Stimulated activated CD4-positive, alpha-beta T cell treated with anti-CD3 and anti-CD28 coated beads, Interleukin-1b, Interleukin-23, amount 100 ng/mL, for 24 hours (primary cell): ENCODE measurements at regions not wholly inside any gene's neighbourhood (a gene's known extent, or its start where the extent isn't known, plus 50 kb on each side); places are given as distances from the start of the nearest gene placed in this dataset.
A peak's percentile ranks its signal among the peaks of the same experiment; 100 is the strongest.
"Not testable (repeated sequence)": the region's sequence is repeated elsewhere in the genome, so short reads cannot be mapped to it uniquely, and the experiment has no call there.

Experiments used
- DNase-seq, 4 experiments: peaks; one replicate each; pipeline ENCODE4 v3.0.0-alpha.2; 2020; ENCODE audit warnings: low read depth in 4 of 4, low spot score in 1 of 4

DNA sequence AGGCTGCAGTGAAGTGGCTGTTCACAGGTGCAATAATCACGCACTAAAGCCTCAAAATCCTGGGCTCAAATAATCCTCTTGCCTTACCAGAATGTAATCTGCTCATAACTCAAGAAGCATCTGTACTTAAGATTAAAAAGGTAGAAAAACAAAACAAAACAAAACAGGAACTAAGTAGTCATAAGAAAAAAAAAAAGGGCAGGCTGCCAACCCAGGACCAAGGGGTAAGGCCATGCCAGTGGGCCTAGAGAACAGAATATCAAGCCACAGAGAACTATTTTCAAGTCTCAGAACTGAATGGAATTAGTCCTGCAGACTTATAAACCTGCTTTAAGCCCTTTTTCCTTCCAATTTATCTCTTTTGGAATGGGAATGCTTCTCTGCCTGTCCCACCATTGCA, 64.8 kb upstream of the TBC1D3K start:
- no peak for DNase-seq

DNA sequence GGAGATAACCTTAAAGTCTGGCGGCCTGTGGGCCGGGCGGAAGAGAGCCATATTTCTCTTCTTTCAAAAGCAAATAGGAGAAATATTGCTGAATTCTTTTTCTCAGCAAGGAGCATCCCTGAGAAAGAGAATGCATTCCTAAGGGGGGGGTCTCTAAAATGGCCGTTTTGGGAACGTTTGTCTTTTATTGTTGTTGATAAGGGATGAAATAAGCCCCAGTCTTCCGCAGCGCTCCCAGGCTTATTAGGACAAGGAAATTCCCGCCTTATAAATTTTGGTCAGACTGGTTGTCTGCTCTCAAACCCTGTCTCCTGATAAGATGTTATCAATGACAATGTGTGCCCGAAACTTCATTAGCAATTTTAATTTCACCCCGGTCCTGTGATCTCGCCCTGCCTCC, 65.8 kb upstream of the TBC1D3K start:
- DNase-seq, result not testable (repeated sequence)

DNA sequence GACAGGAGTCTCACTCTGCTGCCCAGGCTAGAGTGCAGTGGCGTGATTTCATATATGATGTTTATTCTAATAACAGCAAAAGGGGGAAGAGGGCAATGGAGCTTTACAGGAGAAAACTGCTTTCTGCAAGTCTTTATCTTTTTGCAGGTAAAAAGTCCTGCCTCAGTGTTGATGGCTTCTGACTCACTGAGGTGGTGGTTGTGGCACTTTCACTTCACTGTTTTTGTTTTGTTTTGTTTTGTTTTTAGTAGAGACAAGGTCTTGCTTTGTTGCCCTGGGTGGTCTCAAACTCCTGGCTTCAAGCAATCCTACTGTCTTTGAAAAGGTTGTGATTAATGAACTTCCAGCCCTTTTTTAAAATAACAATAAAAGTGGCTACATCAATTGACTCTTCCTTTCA, 68.0 kb upstream of the TBC1D3K start:
- DNase-seq, result no peak

DNA sequence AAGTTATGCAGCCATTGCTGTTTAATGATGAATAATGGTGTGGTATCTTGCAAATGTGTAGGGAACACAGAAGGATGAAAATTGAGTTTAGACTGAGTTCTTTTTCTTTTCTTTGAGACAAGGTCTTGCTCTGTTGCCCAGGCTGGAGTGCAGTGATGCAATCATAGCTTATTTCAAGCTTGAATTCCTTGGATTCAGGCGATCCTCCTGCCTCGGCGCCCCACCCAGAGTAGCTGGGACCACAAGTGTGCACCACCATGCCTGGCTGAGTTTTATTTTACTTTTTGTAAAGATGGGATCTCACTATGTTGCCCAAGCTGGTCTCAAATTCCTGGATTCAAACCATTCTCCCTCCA, 74.6 kb upstream of the TBC1D3K start:
- no peak for DNase-seq

DNA sequence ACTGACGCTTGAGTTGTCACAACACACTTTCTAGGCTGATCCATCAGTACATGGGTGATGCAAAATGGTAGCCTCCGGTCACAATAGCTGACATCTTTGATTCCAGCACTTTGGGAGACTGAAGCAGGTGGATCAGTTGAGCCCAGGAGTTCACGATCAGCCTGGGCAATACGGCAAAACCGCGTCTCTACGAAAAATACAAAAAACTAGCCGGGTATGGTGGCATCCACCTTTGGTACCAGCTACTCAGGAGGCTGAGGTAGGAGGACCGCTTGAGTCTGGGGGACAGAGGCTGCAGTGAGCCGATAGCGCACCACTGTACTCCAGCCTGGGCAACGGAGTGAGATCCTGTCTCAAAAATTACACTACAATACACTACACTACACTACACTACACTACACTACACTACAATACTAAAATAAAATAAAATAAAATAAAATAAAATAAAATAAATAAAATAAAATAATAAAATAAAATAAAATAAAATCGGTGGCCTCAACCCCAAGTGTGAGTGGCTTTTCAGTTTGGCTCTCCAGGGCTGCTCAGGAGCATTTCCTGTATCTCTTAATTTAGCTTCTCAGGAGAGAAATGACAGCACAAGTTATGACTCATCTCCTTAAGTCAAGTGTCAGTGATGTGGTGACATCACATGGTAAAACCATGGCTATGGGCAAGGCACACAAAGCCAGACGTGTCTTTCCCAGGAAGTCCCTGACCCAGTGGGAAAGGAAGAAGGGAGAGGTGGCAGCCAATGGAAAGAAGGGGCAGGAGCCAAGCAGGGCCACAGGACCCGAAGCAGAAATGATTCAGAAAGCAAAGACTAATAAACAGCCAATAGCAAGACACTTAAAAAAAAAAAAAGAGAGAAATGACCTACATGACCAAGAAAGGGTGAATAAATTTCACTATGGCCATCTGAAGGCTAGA, 75.3 kb upstream of the TBC1D3K start:
- DNase-seq, result peak in 1 of 4 experiments; percentile 2

DNA sequence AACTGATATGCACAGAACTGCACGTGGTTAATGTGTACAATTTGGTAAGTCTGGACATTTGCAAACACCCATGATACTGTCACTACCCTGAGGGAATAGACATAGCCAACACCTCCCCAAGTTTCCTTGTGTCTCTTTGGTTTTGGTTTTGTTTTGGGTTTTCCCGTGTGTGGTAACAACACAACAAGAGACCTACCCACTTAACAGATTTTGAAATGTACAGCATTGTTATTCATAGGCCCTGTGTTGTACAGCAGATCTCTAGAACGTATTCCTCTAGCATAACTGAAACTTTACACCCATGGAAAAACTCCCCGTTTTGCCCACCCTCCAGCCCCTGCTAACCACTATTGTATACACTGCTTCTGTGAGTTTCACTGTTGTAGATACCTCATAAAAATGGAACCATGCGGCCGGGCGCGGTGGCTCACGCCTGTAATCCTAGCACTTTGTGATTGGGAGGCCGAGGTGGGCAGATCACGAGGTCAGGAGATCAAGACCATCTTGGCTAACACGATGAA, 76.3 kb upstream of the TBC1D3K start:
- no peak for DNase-seq

DNA sequence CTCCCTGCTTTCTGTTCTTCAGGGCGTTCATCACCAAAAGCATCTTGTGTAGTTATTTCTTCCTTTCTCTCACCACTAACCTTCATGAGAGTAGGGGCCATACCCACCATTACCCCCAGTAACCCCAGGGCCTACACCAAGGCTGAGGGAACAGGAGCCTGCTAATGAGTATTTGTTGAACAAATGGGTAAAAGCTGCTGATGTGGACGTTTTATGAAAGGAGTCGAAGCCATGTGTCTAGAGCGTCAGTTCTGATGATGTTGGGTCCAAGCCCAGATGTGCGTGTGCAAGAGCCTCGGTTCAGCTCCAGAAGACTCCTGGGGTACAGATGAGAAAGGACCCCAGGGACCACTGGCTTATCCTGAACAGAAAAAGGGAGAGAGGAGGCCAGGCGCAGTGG, 77.1 kb upstream of the TBC1D3K start:
- DNase-seq, result no peak

DNA sequence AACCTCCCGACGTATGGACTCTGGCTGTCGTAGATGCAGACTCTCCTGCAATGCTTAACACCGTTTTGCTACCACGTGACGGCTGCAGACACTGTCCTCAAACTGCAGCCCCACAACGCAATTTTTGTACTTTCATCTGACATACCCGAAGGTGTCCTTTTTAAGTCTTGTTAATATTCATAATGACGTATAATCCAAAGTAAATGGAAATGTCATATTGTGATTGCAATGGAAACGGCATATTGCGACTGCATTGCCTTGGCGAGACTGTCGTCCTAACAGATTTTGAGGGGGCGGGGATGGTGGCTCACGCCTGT, 79.3 kb upstream of the TBC1D3K start:
- DNase-seq, result no peak

DNA sequence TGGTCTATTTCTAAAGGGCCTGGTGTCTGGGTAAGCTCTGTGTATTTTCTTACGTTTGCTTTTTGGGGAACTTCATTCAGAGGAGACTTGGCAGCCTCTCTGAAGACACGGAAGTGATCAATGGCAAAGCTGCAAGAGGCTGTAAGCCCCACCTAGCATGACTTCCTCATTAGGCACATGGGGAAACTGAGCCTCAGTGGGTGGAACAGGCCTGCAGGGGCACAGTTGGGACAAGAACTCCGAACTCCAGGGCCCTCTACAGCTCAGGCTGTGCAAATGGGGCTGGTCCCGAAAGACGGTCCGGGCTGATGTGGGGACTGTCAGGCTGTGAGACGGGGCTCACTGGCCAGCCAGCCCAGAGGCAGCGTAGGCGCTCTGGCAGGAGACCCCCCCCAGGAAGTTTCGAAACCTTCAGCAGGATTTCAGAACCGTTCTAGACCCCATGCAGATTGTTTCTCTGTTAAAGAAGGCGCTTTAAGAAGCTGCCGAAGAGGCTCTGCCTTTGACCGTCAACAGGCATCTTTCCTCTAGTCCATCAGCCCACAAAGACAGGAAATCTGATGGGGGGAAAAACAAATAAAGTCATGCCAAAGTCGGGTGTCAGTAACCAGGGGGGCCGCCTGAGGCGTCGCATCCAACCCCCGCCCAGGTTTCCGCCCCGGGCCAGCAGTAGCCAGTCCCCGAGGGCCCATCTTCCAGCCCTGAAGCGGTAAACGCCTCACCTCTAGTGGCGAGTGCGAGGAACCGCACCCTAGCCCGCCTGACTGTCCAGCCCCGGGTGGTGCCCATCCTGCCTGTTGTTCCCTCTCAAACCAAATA, 79.8 kb upstream of the TBC1D3K start:
- DNase-seq, result peak; percentile 19 to 46 (median 23)

DNA sequence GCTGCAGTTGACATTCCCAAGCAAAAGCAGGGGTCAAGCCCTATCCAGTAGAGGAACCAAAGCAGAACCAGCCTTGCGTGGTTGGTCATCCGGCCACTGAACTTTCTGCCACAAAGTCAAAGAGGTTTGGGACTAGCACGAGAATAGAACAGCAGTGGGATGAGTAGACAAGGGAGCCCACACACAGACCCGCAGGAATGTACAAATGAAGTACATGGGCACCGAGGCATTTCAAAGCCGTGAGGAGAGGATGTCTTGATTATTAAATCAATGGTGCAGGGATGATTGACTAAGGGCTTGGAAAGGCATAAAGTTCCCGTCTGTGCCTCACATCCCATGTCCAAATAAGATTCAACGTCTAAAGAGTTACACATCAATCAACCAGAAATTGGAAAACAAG, 81.8 kb upstream of the TBC1D3K start:
- no peak for DNase-seq

DNA sequence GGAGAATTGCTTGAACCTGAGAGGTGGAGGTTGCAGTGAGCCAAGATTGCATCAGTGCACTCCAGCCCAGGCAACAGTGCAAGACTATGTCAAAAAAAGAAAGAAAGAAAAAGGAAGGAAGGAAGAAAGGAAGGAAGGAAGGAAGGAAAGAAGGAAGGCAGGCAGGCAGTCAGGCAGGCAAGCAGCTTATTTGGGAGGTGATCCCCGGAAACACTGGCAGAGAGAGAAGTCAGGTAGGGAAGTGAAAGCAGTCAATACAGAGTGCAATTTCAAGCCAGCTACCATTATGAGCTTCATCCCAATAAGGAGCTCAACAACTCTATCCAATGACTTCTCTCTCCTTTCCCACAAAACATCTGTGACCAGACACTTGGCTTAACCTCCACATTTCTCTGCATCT, 83.0 kb upstream of the TBC1D3K start:
- no peak for DNase-seq

DNA sequence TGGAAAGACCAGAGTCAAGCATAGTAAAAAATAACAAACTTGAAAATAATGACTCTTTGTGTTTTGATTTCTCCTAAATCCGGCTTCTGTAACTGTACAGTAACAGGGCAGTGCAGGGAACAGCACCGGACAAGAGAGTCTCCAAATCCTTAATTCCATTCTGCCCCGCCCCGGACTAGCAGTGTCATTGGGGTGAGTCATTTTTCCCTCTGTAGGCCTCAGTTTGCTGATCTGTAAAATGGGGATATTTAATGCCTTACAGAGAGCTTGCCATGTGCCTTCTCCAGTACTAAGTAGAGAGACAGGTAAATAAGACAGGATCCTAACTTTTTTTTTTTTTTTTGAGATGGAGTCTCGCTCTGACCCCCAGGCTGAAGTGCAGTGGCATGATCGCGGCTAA, 83.6 kb upstream of the TBC1D3K start:
- no peak for DNase-seq

DNA sequence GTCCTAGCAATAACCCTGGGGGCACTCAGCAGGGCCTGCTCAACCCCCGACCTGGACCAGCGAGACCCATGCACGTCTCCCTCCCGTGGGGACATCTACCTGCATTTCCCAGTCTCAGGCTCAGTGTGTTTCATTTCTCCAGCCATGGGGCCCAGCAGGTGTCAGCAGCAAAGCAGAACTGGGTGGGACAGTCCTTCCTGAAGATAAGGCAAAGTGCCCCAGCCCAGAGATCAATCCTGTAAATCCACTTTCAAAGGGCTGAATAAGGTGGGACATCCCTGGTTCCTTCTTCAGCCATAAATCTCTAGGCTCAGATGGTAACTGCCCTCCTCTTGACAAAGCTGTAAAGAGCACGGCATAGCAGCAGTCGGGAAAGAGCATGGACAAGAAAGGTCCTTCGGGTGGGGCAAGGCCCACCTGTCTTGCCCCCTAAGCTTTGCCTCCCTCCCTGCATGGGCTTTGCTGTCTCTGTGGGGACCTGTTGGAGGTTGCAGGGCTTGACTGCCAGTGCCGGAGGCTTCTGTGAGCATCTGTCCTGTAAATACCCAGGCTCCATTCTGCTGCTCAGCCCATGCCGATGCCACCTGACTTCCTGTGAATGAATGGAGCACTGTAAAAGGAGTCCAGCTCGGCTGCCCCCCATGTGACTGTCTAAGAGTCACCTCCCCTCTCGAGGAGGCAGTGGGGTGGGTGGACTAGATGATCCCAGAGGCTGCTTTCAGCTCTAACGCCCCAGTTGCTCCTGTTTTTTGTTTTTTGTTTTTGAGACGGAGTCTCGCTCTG, 84.8 kb upstream of the TBC1D3K start:
- no peak for DNase-seq

DNA sequence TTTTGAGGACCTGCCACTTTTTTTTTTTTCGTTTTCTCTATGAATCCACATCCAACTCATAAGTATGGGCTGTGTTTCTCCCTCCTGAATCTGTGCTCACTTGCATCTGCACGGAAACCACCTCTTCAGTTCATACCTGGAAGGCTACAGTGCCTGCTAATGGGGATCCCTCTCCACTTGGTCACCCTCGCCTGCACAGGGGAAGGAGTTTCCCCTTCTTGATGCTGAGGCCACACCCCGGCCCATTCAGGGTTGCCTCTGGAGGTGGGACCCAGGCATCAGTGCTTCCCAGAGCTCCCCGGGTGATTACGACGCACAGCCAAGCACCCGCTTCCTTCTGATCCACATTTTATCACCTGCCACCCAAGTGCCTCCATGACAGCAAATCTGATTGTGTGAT, 85.9 kb upstream of the TBC1D3K start:
- no peak for DNase-seq

DNA sequence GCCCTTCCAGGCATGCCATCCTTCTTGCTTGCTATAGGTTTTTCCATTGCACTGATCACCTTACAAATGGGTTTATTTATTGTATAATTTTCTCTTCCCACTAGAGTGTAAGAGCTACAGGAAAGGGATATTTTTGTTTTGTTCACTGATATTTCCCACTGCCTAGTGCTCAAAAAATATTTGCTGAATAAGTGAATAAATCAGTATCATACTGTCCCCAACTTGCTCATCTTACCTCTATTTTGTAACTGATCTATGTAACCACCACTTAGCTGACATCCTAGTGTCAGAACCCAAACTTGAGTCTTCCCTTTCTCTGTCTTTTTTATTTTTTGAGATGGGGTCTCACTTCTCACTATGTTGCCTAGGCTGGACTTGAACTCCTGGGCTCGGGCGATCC, 87.6 kb upstream of the TBC1D3K start:
- no peak for DNase-seq

DNA sequence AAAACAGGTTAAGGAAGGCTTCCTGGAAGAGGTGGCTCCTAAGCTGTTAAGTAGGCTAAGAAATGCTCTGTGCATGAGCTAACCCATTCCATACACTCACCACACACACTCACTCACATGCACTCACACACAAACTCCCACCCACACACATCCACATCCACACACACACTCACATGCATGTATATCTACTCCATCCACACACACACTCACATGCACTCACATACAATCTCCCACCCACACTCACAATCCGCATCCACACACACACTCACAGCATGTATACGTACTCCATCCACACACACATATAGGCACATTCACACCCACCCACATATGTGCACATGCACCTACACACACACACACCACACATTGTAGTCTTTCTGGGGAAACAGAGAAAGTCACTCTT, 89.3 kb upstream of the HNF1B start:
- DNase-seq, result no peak

DNA sequence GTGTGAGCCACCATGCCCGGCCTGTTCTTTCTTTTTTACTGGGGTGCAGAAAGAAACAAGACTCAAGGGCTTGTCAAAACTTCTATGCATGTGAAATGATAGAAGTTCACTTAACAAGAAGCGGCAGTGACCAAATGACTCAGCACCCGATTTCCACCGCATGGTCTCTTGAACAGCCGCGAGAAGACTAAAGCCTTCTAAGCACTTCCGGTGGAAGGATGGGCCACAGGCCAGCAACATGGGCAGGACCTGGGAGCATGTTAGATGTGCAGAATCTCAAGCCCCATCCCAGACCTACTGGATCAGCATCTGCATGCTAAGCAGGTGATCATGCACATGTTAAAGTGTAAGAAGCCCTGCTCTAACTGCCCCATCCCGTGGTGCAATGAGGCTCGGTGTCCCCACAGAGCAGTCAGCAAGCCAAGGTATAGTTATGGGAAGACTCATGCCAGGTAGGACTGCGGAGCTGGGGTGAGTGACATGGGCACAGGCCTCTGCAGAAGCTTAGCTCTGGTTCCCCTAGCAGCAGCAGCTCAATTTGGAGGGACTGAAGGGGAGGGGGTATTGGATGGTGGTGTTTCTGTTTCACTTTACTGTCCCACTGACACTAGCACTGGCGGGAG, 88.5 kb upstream of the HNF1B start:
- DNase-seq, result no peak

DNA sequence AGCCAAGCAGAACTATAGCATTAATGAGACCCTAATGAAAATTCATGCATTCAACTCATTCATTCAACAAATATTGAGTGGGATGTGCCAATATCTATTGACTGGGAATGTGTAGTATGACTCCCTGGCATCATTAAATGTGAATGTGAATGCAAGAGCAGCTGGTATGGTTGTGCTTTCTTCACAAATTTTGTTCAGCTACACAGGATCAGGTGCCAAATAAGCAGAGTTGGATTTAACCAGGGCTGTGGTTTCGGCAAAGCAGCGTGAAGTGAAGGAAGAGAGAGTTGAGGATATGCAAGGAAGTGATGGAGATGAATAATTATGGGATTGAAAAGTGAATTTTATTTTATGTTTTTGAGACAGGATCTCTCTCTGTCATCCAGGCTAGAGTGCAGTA, 87.1 kb upstream of the HNF1B start:
- DNase-seq, result no peak

DNA sequence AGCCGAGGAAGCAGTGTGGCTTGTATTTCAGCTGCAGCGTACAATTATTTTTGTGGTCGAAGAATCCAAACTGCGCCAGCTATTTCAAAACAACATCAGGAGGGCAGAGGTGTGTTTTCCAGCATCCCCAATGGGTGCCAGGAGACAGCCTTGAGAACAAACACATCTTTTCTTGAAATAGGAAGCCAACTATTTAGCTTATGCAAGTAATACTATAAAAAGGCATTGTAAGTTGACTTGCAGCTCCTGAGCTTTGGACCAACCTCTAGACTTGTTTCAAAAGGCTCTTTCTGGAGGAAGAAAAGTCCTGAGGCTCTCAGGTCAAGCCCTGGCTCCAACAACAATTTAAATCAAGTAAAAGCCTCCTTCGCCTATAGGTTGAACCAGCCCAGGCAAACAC, 86.6 kb upstream of the HNF1B start:
- no peak for DNase-seq

DNA sequence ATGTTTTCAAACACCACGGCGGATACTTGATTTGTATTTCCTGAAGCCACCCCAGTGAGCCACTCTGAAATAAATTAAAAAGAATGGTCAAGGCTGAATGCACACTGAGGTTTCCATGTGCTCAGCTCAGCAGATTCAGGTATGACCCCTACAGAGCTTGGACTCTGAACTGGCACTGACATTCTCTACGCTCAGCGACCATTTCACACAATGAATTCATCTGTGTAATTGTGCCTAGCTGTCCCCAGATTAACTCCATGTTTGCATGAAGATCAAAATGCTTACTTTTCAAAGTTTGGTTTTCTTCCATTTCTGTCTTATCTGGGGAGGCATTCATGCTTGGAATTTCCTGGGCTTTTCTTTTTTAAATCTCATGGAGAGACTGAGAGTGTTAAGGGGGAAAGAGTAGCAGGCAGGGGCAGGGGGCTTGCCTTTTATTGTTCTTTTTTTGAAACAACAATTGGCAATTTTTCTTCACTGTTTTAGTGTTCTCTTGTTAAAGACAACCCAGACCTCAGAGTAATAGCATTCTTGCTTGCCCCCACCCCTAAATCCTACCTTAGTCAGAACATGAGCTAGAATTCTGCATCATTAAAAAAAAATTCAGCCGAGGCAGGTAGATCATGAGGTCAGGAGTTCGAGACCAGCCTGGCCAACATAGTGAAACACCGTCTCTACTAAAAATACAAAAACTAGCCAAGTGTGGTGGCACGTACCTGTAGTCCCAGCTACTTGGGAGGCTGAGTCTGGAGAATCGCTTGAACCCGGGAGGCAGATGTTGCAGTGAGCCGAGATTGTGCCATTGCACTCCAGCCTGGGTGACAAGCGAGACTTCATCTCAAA, 85.5 kb upstream of the HNF1B start:
- no peak for DNase-seq
